ENCODE measurements at regions not wholly inside any gene's neighbourhood (a gene's known extent, or its start where the extent isn't known, plus 50 kb on each side); places are given as distances from the start of the nearest gene placed in this dataset.

DNA sequence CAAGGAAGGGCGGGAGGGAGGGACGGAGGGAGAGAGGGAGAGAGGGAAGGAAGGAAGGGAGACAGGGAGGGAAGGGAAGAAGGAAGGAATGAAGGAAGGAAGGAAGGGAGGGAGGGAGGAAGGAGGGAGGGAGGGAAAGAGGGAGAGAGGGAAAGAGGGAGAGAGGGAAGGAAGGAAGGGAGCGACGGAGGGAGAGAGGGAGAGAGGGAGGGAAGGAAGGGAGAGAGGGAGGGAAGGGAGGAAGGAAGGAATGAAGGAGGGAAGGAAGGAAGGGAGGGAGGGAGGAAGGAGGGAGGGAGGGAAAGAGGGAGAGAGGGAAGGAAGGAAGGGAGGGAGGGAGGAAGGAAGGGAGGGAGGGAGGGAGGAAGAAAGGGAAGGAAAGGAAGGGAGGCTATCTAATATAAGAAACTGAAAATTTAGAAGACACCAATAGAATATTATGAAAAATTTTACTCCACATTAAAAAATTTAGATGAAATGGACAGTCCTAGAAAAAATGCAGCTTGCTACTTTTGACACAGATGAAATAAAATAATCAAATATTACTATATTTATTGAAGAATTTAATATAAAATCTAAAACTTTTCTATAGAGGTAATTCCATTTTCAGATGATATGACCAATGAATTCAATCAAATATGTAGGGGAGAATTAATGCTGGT, 280.3 kb upstream of the SLITRK3 start:
- POLR2A ChIA-PET: no interaction called here

GRCh38 chr3:165466856-165467255, 270.7 kb upstream of the SLITRK3 start:
- TF ChIP-seq, protein P1, sequence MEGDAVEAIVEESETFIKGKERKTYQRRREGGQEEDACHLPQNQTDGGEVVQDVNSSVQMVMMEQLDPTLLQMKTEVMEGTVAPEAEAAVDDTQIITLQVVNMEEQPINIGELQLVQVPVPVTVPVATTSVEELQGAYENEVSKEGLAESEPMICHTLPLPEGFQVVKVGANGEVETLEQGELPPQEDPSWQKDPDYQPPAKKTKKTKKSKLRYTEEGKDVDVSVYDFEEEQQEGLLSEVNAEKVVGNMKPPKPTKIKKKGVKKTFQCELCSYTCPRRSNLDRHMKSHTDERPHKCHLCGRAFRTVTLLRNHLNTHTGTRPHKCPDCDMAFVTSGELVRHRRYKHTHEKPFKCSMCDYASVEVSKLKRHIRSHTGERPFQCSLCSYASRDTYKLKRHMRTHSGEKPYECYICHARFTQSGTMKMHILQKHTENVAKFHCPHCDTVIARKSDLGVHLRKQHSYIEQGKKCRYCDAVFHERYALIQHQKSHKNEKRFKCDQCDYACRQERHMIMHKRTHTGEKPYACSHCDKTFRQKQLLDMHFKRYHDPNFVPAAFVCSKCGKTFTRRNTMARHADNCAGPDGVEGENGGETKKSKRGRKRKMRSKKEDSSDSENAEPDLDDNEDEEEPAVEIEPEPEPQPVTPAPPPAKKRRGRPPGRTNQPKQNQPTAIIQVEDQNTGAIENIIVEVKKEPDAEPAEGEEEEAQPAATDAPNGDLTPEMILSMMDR (IDR thresholded peaks at IDR 0.05): no peak
- ATAC-seq (no peak), DNase-seq (no peak)
- Mint-ChIP-seq H3K4me1 (ENCODE audit: low read depth) (no peaks in the 10 kb centered on the region), H3K27me3 (no peaks in the 10 kb centered on the region), H3K4me3 (no peak overlapping the region), H3K9me3 (peaks cover 15% of the 10 kb centered on the region), H3K36me3 (ENCODE audit: low read depth) (no peaks in the 10 kb centered on the region), H3K27ac (no peak overlapping the region)
- ChIA-PET CTCF (no interaction called here), POLR2A (no interaction called here)
- intact Hi-C loops (cut with micrococcal nuclease): no loop called here

More for the DNA sequence above, 280.3 kb upstream of the SLITRK3 start:
- no peaks in the 10 kb centered on the region for H3K4me1 Mint-ChIP-seq (ENCODE audit: low read depth)
- TF ChIP-seq, protein P1 (IDR thresholded peaks at IDR 0.05): no peak
- no peak for DNase-seq
- no peaks in the 10 kb centered on the region for H3K27me3 Mint-ChIP-seq
- no peak overlapping the region for H3K27ac Mint-ChIP-seq
- peaks cover 6% of the 10 kb centered on the region for H3K9me3 Mint-ChIP-seq
- ATAC-seq: no peak
- no peaks in the 10 kb centered on the region for H3K36me3 Mint-ChIP-seq (ENCODE audit: low read depth)
- CTCF ChIA-PET: no interaction called here
- intact Hi-C loops (cut with micrococcal nuclease): no loop called here
- H3K4me3 Mint-ChIP-seq: no peak overlapping the region

DNA sequence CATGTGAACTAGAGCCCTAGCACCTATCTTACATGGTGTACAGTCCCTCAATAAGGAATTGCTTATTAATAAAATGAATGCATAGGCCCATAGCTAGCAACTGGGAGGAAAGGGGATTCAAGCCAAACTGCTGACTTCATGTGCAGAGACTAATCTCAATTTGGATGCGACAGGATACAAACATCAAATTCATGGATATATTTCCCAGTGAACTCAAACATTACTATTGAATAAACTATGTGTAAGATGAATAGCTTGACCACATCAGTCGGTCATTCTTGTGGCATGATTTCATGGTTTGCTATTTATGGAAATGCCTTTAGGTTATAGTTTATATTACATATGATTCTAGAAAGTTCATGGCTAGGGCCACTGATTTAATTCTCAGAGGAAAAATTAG, 268.6 kb upstream of the SLITRK3 start:
- intact Hi-C loops (cut with micrococcal nuclease): no loop called here
- ATAC-seq: no peak

GRCh38 chr3:165463531-165463930, 267.3 kb upstream of the SLITRK3 start:
- H3K4me3 Mint-ChIP-seq: no peak overlapping the region
- H3K27ac Mint-ChIP-seq: no peak overlapping the region
- CTCF ChIA-PET: no interaction called here
- TF ChIP-seq, protein P1 (IDR thresholded peaks at IDR 0.05): no peak
- H3K4me1 Mint-ChIP-seq (ENCODE audit: low read depth): no peaks in the 10 kb centered on the region
- H3K9me3 Mint-ChIP-seq: peaks cover 11% of the 10 kb centered on the region
- POLR2A ChIA-PET: no interaction called here
- no peaks in the 10 kb centered on the region for H3K27me3 Mint-ChIP-seq
- no peaks in the 10 kb centered on the region for H3K36me3 Mint-ChIP-seq (ENCODE audit: low read depth)
- ATAC-seq (no peak), DNase-seq (no peak)
- intact Hi-C loops (cut with micrococcal nuclease): no loop called here

More for the DNA sequence above, 268.6 kb upstream of the SLITRK3 start:
- no peak overlapping the region for H3K27ac Mint-ChIP-seq
- no peaks in the 10 kb centered on the region for H3K27me3 Mint-ChIP-seq
- H3K9me3 Mint-ChIP-seq: peaks cover 16% of the 10 kb centered on the region
- H3K4me3 Mint-ChIP-seq: no peak overlapping the region
- no peaks in the 10 kb centered on the region for H3K36me3 Mint-ChIP-seq (ENCODE audit: low read depth)
- H3K4me1 Mint-ChIP-seq (ENCODE audit: low read depth): no peaks in the 10 kb centered on the region
- ChIA-PET CTCF (no interaction called here), POLR2A (no interaction called here)
- DNase-seq: no peak
- TF ChIP-seq, protein P1 (IDR thresholded peaks at IDR 0.05): no peak

DNA sequence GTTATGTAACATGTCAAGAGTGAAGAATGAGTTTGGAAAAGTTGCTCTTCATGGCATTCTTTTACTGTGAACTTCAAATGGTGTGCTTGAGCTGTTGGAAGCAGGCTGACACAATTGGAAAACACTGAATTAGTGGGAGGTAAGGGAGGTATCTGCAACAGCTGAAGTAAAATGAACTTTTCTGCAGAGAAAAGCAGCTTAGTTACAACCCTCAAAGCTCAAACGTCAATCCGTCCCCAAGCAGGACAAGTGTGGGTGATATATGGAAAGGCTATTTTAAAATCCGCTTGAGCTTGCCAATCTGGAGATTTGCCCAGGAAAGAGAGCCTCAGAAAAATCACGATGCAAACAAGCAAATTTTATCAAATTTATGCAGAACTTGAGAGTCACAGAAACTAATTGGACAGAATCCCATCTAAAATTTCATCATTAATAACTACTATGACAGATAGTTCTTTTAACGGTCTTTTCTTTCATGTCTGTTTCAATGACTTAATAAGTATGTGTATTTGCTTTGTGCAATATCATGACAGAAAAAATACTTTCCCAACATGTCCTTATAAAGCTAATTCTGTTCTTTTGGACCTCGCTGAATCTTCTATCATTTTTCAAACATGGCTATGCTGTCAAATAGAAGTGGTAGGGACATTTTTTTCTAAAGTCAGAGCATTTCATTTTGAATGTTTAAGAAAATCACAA, 266.6 kb upstream of the SLITRK3 start:
- no peak for DNase-seq
- H3K27ac Mint-ChIP-seq: no peak overlapping the region
- peaks cover 9% of the 10 kb centered on the region for H3K9me3 Mint-ChIP-seq
- ATAC-seq: no peak
- POLR2A ChIA-PET: no interaction called here
- intact Hi-C loops (cut with micrococcal nuclease): no loop called here
- no peak overlapping the region for H3K4me3 Mint-ChIP-seq
- CTCF ChIA-PET: no interaction called here
- no peaks in the 10 kb centered on the region for H3K4me1 Mint-ChIP-seq (ENCODE audit: low read depth)
- no peaks in the 10 kb centered on the region for H3K36me3 Mint-ChIP-seq (ENCODE audit: low read depth)
- no peaks in the 10 kb centered on the region for H3K27me3 Mint-ChIP-seq
- TF ChIP-seq, protein P1 (IDR thresholded peaks at IDR 0.05): no peak
